ENCODE measurements at regions not wholly inside any gene's neighbourhood (a gene's known extent, or its start where the extent isn't known, plus 50 kb on each side); places are given as distances from the start of the nearest gene placed in this dataset.

DNA sequence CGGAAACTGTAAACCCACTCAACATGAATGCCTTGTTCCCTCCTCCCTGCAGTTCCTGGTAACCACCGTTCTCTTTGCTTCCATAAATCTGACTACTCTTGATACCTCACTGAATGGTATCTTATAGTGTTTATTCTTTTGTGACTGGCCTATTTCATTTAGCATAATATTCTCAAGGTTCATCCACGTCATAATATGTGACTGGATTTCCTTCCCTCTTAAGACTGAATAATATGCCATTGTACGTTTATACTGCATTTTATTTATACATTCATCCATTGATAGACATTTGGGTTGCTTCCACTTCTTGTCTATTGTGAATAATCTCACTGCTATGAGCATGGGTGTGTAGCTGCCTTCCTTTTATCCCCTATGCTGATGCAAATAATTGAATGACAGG is 253.3 kb upstream of the SMARCA2 start:
- H4K20me1 ChIP-seq (ENCODE audit: insufficient read depth) = no peaks in the 10 kb centered on the region
- no peaks in the 10 kb centered on the region for H3K4me1 ChIP-seq (ENCODE audit: control insufficient read depth in 1 of 2, insufficient read depth in 2 of 2, low read length in 2 of 2)
- ChIA-PET RAD21 (ENCODE audit: low non-redundant PET in 1 of 2, low total read pairs in 2 of 2, uncharacterized antibody in 2 of 2, unreplicated experiment in 2 of 2) (no interaction called here), POLR2A (no interaction called here), CTCF (no interaction called here)
- H3K36me3 ChIP-seq (ENCODE audit: control insufficient read depth in 1 of 2, insufficient read depth in 2 of 2, low read length in 2 of 2) = no peaks in the 10 kb centered on the region
- no TSS peak for BruUV-seq (replicated peaks)
- no peak overlapping the region for H2AFZ ChIP-seq (ENCODE audit: low read depth, low read length, poor library complexity, severe bottlenecking)
- H3K27ac ChIP-seq (ENCODE audit: low read depth, low read length) = no peak overlapping the region
- no peak overlapping the region for H3K9ac ChIP-seq (ENCODE audit: low read length)
- intact Hi-C loops (cut with micrococcal nuclease) = no loop called here
- no peak overlapping the region for H3K4me2 ChIP-seq (ENCODE audit: low read length)
- H3K9me3 ChIP-seq (ENCODE audit: control insufficient read depth in 1 of 2, insufficient read depth in 1 of 2, low read depth in 1 of 2, low read length in 2 of 2) = no peaks in the 10 kb centered on the region
- H3K4me3 ChIP-seq (replicated peaks in 1 of 2; ENCODE audit: low read depth in 1 of 2, low read length in 2 of 2) = no peak overlapping the region
- H3K27me3 ChIP-seq (ENCODE audit: insufficient read depth, low read length) = no peaks in the 10 kb centered on the region
- no peak for DNase-seq (ENCODE audit: low read depth, low spot score)
- TF ChIP-seq ELF1 (IDR thresholded peaks at IDR 0.05; ENCODE audit: borderline replicate concordance, low read depth) (no peak), EGR1 (IDR thresholded peaks at IDR 0.05; ENCODE audit: low read depth) (no peak), RAD21 (IDR thresholded peaks at IDR 0.05; ENCODE audit: low read depth) (no peak), TCF7L2 (IDR thresholded peaks at IDR 0.05; ENCODE audit: borderline replicate concordance, extremely low read depth, insufficient read depth, insufficient read length) (no peak), JUND (IDR thresholded peaks at IDR 0.05) (no peak), POLR2AphosphoS5 (IDR thresholded peaks at IDR 0.05; ENCODE audit: low read depth, low read length) (no peak), SIN3A (IDR thresholded peaks at IDR 0.05; ENCODE audit: low read depth) (no peak), ZNF274 (IDR thresholded peaks at IDR 0.05; ENCODE audit: low read depth, low read length) (no peak), EZH2 (IDR thresholded peaks at IDR 0.05) (no peak), YY1 (IDR thresholded peaks at IDR 0.05; ENCODE audit: extremely low read depth, insufficient replicate concordance, low read depth, low read length) (no peak), FOSL1 (IDR thresholded peaks at IDR 0.05; ENCODE audit: low read depth) (no peak), EZH2phosphoT487 (IDR thresholded peaks at IDR 0.05; ENCODE audit: borderline replicate concordance) (no peak), ZFX (IDR thresholded peaks at IDR 0.05) (no peak), SP1 (IDR thresholded peaks at IDR 0.05; ENCODE audit: low read depth) (no peak), CBX3 (IDR thresholded peaks at IDR 0.05; ENCODE audit: low read depth) (no peak)
- TF ChIP-seq, protein P1, sequence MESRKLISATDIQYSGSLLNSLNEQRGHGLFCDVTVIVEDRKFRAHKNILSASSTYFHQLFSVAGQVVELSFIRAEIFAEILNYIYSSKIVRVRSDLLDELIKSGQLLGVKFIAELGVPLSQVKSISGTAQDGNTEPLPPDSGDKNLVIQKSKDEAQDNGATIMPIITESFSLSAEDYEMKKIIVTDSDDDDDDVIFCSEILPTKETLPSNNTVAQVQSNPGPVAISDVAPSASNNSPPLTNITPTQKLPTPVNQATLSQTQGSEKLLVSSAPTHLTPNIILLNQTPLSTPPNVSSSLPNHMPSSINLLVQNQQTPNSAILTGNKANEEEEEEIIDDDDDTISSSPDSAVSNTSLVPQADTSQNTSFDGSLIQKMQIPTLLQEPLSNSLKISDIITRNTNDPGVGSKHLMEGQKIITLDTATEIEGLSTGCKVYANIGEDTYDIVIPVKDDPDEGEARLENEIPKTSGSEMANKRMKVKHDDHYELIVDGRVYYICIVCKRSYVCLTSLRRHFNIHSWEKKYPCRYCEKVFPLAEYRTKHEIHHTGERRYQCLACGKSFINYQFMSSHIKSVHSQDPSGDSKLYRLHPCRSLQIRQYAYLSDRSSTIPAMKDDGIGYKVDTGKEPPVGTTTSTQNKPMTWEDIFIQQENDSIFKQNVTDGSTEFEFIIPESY (IDR thresholded peaks at IDR 0.05; ENCODE audit: extremely low read depth, insufficient replicate concordance, low read length) = no peak
- TF ChIP-seq, protein P2, sequence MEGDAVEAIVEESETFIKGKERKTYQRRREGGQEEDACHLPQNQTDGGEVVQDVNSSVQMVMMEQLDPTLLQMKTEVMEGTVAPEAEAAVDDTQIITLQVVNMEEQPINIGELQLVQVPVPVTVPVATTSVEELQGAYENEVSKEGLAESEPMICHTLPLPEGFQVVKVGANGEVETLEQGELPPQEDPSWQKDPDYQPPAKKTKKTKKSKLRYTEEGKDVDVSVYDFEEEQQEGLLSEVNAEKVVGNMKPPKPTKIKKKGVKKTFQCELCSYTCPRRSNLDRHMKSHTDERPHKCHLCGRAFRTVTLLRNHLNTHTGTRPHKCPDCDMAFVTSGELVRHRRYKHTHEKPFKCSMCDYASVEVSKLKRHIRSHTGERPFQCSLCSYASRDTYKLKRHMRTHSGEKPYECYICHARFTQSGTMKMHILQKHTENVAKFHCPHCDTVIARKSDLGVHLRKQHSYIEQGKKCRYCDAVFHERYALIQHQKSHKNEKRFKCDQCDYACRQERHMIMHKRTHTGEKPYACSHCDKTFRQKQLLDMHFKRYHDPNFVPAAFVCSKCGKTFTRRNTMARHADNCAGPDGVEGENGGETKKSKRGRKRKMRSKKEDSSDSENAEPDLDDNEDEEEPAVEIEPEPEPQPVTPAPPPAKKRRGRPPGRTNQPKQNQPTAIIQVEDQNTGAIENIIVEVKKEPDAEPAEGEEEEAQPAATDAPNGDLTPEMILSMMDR (IDR thresholded peaks at IDR 0.05 in 2 of 3, conservative IDR thresholded peaks at IDR 0.05 in 1 of 3; ENCODE audit: borderline replicate concordance in 1 of 3, insufficient read depth in 1 of 3, low read depth in 2 of 3, low read length in 2 of 3) = no peak
- TF ChIP-seq, protein P3, sequence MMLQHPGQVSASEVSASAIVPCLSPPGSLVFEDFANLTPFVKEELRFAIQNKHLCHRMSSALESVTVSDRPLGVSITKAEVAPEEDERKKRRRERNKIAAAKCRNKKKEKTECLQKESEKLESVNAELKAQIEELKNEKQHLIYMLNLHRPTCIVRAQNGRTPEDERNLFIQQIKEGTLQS (IDR thresholded peaks at IDR 0.05) = no peak
- TF ChIP-seq, protein P4, sequence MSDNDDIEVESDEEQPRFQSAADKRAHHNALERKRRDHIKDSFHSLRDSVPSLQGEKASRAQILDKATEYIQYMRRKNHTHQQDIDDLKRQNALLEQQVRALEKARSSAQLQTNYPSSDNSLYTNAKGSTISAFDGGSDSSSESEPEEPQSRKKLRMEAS (IDR thresholded peaks at IDR 0.05) = no peak
- H3K9me2 ChIP-seq (ENCODE audit: insufficient read depth) = no peaks in the 10 kb centered on the region
- H3K79me2 ChIP-seq (ENCODE audit: insufficient read depth, low read length) = no peaks in the 10 kb centered on the region
- no peak for ATAC-seq

Data from HCT116 (cell line).